ENCODE measurements at regions not wholly inside any gene's neighbourhood (a gene's known extent, or its start where the extent isn't known, plus 50 kb on each side); places are given as distances from the start of the nearest gene placed in this dataset.

DNA sequence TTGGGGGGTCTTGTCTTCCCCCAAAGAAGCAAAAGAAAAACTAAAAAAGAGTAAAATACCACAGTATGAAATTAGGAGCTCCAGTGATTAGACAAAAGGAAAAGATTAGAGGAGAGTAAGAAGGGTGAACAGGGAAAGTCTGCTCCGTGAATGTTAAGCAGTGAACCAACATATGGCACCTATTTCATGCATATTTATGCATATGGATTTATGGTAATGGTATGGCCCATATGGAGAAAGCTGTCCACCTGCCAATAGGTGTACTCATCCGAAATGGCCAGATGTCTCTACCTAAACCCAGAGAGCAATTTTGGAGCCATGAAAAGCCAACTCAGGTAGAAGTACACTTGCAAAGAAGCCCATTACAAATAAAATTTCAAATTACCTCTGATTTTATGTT is 404.0 kb upstream of the RAB6C start:
- no peak for DNase-seq (ENCODE audit: low spot score in 2 of 2)
- intact Hi-C loops (cut with DNase I; ENCODE audit: low total_unique reads), result no loop called here
- H3K4me3 ChIP-seq (ENCODE audit: low read depth, poor library complexity, severe bottlenecking), result no peak overlapping the region
- TF ChIP-seq POLR2A (IDR thresholded peaks at IDR 0.05), result no peak
- TF ChIP-seq, protein P1, sequence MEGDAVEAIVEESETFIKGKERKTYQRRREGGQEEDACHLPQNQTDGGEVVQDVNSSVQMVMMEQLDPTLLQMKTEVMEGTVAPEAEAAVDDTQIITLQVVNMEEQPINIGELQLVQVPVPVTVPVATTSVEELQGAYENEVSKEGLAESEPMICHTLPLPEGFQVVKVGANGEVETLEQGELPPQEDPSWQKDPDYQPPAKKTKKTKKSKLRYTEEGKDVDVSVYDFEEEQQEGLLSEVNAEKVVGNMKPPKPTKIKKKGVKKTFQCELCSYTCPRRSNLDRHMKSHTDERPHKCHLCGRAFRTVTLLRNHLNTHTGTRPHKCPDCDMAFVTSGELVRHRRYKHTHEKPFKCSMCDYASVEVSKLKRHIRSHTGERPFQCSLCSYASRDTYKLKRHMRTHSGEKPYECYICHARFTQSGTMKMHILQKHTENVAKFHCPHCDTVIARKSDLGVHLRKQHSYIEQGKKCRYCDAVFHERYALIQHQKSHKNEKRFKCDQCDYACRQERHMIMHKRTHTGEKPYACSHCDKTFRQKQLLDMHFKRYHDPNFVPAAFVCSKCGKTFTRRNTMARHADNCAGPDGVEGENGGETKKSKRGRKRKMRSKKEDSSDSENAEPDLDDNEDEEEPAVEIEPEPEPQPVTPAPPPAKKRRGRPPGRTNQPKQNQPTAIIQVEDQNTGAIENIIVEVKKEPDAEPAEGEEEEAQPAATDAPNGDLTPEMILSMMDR (IDR thresholded peaks at IDR 0.05), result no peak
- WGBS, 2 donors, result 80 to 81% methylated on average over 2 of the region's 2 CpGs

DNA sequence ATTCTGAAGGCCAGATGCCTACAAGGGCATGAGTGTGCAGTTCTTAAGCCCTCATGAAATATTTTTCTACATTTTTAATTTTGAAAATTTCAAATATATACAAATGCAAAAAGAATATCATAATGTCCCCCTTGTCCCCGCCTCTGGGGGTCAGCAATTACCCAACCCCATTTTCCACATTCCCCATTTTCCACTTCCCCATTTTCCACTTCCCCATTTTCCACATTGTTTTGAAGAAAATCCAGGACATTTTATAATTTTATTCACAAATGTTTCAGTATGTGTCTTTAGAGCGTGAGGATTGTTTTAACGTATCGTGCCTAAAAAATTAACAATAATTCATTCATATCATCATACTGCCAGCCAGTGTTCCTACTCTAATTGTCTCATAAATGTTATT is 403.6 kb upstream of the RAB6C start:
- intact Hi-C loops (cut with DNase I; ENCODE audit: low total_unique reads), result no loop called here
- DNase-seq (ENCODE audit: low spot score in 2 of 2), result no peak
- no peak for TF ChIP-seq POLR2A (IDR thresholded peaks at IDR 0.05)
- TF ChIP-seq, protein P1 (IDR thresholded peaks at IDR 0.05), result no peak
- 85 to 87% methylated on average over 4 of the region's 4 CpGs for WGBS, 2 donors
- no peak overlapping the region for H3K4me3 ChIP-seq (ENCODE audit: low read depth, poor library complexity, severe bottlenecking)

DNA sequence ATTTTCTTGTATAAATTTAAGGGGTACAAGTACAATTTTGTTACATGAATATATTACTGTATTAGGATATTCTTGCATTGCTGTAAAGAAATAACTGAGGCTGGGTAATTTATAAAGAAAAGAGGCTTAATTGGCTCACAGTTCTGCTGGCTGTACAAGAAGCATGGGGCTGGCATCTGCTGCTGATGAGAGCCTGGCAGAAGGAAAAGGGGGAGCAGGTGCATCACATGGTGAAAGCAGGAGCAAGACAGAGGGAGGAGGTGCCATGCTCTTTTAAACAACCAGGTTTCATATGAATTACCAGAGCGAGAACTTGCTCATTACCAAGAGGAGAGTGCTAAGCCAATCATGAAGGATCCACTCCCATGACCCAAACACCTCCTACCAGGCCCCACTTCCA is 399.5 kb upstream of the RAB6C start:
- WGBS, 2 donors, result 85 to 89% methylated on average over 1 of the region's 1 CpG
- intact Hi-C loops (cut with DNase I; ENCODE audit: low total_unique reads), result no loop called here
- no peak for DNase-seq (ENCODE audit: low spot score in 2 of 2)
- TF ChIP-seq, protein P1 (IDR thresholded peaks at IDR 0.05), result no peak
- TF ChIP-seq POLR2A (IDR thresholded peaks at IDR 0.05), result no peak
- no peak overlapping the region for H3K4me3 ChIP-seq (ENCODE audit: low read depth, poor library complexity, severe bottlenecking)

DNA sequence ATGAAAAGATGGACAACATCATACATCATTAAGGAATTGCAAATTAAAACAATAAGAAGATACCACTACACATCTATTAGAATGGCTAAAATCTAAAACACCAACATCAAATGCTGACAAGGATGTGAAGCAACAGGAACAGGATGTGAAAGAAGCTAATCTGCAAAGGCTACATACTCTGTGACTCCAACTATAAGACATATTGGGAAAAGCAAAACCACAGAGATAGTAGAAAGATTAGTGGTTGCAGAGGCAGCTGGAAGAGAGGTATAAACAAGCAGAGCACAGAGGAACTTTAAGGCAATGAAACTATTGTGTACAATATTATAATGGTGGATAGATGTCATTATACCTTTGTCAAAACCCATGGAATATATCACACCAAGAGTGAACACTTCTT is 393.7 kb upstream of the RAB6C start:
- DNase-seq (ENCODE audit: low spot score in 2 of 2), result no peak
- TF ChIP-seq, protein P1 (IDR thresholded peaks at IDR 0.05), result no peak
- TF ChIP-seq POLR2A (IDR thresholded peaks at IDR 0.05), result no peak
- no peak overlapping the region for H3K4me3 ChIP-seq (ENCODE audit: low read depth, poor library complexity, severe bottlenecking)
- intact Hi-C loops (cut with DNase I; ENCODE audit: low total_unique reads), result no loop called here

DNA sequence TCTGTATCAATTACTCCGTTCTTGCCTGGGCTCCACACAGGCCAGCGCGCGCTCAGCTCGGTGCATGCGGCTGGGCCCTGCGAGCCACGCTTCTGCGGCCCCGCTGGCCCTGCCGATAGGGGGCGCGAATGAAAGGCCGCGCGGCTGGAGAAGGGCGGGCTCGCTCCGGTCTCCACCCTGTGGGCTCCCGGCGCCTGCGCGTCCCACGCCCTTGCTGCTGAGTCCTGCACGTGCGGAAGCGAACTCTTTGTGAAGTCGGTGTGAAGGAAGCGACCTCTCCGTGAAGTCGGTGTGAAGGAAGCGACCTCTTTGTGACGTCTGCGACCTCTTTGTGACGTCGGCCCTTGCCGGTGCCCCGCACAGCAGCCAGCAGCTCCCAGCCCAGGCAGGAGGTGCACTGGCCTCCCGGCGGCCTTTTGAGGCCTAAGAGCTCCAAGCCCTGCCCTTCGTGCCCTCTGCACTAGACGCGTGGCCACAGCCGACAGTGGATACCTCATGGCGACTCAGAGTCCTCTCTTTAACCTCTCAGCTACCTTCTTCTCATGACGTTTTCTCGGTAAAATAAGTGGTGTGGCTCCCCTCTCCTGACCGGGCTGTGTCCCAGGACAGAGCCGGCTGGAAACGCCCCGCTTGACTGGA is 391.9 kb upstream of the RAB6C start:
- intact Hi-C loops (cut with DNase I; ENCODE audit: low total_unique reads), result no loop called here
- 77 to 78% methylated on average over 37 to 48 of the region's 51 CpGs for WGBS, 2 donors
- TF ChIP-seq, protein P1 (IDR thresholded peaks at IDR 0.05), result no peak
- TF ChIP-seq POLR2A (IDR thresholded peaks at IDR 0.05), result no peak
- H3K4me3 ChIP-seq (ENCODE audit: low read depth, poor library complexity, severe bottlenecking), result no peak overlapping the region
- DNase-seq (ENCODE audit: low spot score in 2 of 2), result no peak

DNA sequence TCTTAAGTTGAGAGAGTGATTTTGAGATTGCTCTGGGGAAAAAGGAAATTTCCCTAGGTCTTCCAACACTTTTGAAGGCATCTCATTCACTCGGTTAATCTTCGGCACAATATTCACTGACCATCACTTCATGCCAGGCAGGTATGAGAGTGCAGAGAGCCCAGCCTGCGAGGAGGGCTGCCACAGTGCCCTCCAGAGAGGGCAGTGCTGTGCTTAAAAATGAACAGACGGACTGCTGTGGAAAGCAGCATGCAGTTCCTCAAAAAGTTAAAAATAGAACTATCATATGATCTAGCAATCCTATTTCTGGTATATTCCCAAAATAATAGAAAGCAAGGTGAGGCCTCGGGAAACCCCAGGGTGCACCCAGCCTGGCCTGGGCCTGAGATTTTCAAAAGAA is 374.9 kb upstream of the RAB6C start:
- TF ChIP-seq, protein P1 (IDR thresholded peaks at IDR 0.05), result no peak
- TF ChIP-seq POLR2A (IDR thresholded peaks at IDR 0.05), result no peak
- intact Hi-C loops (cut with DNase I; ENCODE audit: low total_unique reads), result no loop called here
- no peak for DNase-seq (ENCODE audit: low spot score in 2 of 2)
- WGBS, 2 donors, result 51 to 65% methylated on average over 5 of the region's 5 CpGs
- no peak overlapping the region for H3K4me3 ChIP-seq (ENCODE audit: low read depth, poor library complexity, severe bottlenecking)

Measured in lower leg skin (tissue), 4 donors.